ENCODE measurements at regions not wholly inside any gene's neighbourhood (a gene's known extent, or its start where the extent isn't known, plus 50 kb on each side); places are given as distances from the start of the nearest gene placed in this dataset.

- FAIRE-seq (no peak), DNase-seq (ENCODE audit: insufficient read length, low spot score) (no peak)
- TF ChIP-seq POLR2A (IDR thresholded peaks at IDR 0.05; ENCODE audit: low read depth, low read length) = no peak
Observed at GRCh38 chr12:118549510-118549980, 173.2 kb downstream of the SUDS3 start.

GRCh38 chr12:118553856-118554504 is 177.6 kb downstream of the SUDS3 start:
- FAIRE-seq = no peak
- no peak for TF ChIP-seq POLR2A (IDR thresholded peaks at IDR 0.05; ENCODE audit: low read depth, low read length)
- DNase-seq (ENCODE audit: insufficient read length, low spot score) = no peak

GRCh38 chr12:118558941-118559340 is 182.6 kb downstream of the SUDS3 start:
- DNase-seq (ENCODE audit: insufficient read length, low spot score) = no peak
- no peak for TF ChIP-seq POLR2A (IDR thresholded peaks at IDR 0.05; ENCODE audit: low read depth, low read length)
- FAIRE-seq = no peak

GRCh38 chr12:118560733-118561132 is 184.4 kb downstream of the SUDS3 start:
- FAIRE-seq = no peak
- no peak for TF ChIP-seq POLR2A (IDR thresholded peaks at IDR 0.05; ENCODE audit: low read depth, low read length)
- no peak for DNase-seq (ENCODE audit: insufficient read length, low spot score)

GRCh38 chr12:118571730-118572129 is 195.4 kb downstream of the SUDS3 start:
- DNase-seq (ENCODE audit: insufficient read length, low spot score) = no peak
- TF ChIP-seq POLR2A (IDR thresholded peaks at IDR 0.05; ENCODE audit: low read depth, low read length) = no peak
- FAIRE-seq = no peak

- TF ChIP-seq POLR2A (IDR thresholded peaks at IDR 0.05; ENCODE audit: low read depth, low read length) = no peak
- FAIRE-seq (no peak), DNase-seq (ENCODE audit: insufficient read length, low spot score) (no peak)
Observed at GRCh38 chr12:118574288-118574687, 197.9 kb downstream of the SUDS3 start.

GRCh38 chr12:118575730-118576129 is 199.4 kb downstream of the SUDS3 start:
- TF ChIP-seq POLR2A (IDR thresholded peaks at IDR 0.05; ENCODE audit: low read depth, low read length) = no peak
- FAIRE-seq (peak; percentile 60), DNase-seq (ENCODE audit: insufficient read length, low spot score) (no peak)

GRCh38 chr12:118581371-118581770 is 205.0 kb downstream of the SUDS3 start:
- FAIRE-seq (no peak), DNase-seq (ENCODE audit: insufficient read length, low spot score) (no peak)
- TF ChIP-seq POLR2A (IDR thresholded peaks at IDR 0.05; ENCODE audit: low read depth, low read length) = no peak

GRCh38 chr12:118582863-118583262 is 206.5 kb downstream of the SUDS3 start:
- DNase-seq (ENCODE audit: insufficient read length, low spot score) (no peak), FAIRE-seq (no peak)
- TF ChIP-seq POLR2A (IDR thresholded peaks at IDR 0.05; ENCODE audit: low read depth, low read length) = no peak

- DNase-seq (ENCODE audit: insufficient read length, low spot score) (no peak), FAIRE-seq (no peak)
- no peak for TF ChIP-seq POLR2A (IDR thresholded peaks at IDR 0.05; ENCODE audit: low read depth, low read length)
Observed at GRCh38 chr12:118586433-118586832, 210.1 kb downstream of the SUDS3 start.

GRCh38 chr12:118589162-118589561 is 212.8 kb downstream of the SUDS3 start:
- no peak for DNase-seq (ENCODE audit: insufficient read length, low spot score)
- no peak for TF ChIP-seq POLR2A (IDR thresholded peaks at IDR 0.05; ENCODE audit: low read depth, low read length)
- no peak for FAIRE-seq

- FAIRE-seq (no peak), DNase-seq (ENCODE audit: insufficient read length, low spot score) (no peak)
- TF ChIP-seq POLR2A (IDR thresholded peaks at IDR 0.05; ENCODE audit: low read depth, low read length) = no peak
Observed at GRCh38 chr12:118590406-118591150, 214.2 kb downstream of the SUDS3 start.

GRCh38 chr12:118603610-118604361 is 227.4 kb downstream of the SUDS3 start:
- DNase-seq (ENCODE audit: insufficient read length, low spot score) (no peak), FAIRE-seq (no peak)
- no peak for TF ChIP-seq POLR2A (IDR thresholded peaks at IDR 0.05; ENCODE audit: low read depth, low read length)

- FAIRE-seq (no peak), DNase-seq (ENCODE audit: insufficient read length, low spot score) (no peak)
- TF ChIP-seq POLR2A (IDR thresholded peaks at IDR 0.05; ENCODE audit: low read depth, low read length) = no peak
Observed at GRCh38 chr12:118606690-118607089, 230.3 kb downstream of the SUDS3 start.
